Naive thymus-derived CD8-positive, alpha-beta T cell (primary cell): ENCODE measurements at regions not wholly inside any gene's neighbourhood (a gene's known extent, or its start where the extent isn't known, plus 50 kb on each side); places are given as distances from the start of the nearest gene placed in this dataset.
A peak's percentile ranks its signal among the peaks of the same experiment; 100 is the strongest.

Experiments
- ATAC-seq, 2 donors: fragments of 150-1000 bp; cut with Tn5 transposase in 1 of 2; sonication (Bioruptor Pico), chemical (Tn5 transposase) in 1 of 2; 1 replicate in 1 of 2; 2 replicates in 1 of 2; pipeline ENCODE4 v1.10.0; 2021; ENCODE audit warnings: mild to moderate bottlenecking in 2 of 2, moderate library complexity in 2 of 2
- POLR2A ChIA-PET: fragments of 350-600 bp; sonication (Branson Sonifier 250); formaldehyde crosslinking; loops from one replicate; lab custom pipeline; 2021; ENCODE audit warnings: antibody characterized with exemption; lab: Charles Lee
- DNase-seq, 10 donors: peaks; one replicate each; pipeline versions ENCODE4 v3.0.0 to v3.0.0-alpha.2; 2020 to 2022
- H3K27ac Mint-ChIP-seq, 10 donors: one replicate each; pipeline ENCODE4 v1.8.0; 2020 to 2022; ENCODE audit warnings: mild to moderate bottlenecking in 10 of 10, mixed read lengths in 10 of 10, moderate library complexity in 4 of 10, inconsistent platforms in 1 of 10
- H3K27me3 Mint-ChIP-seq, 5 donors: one replicate each; pipeline ENCODE4 v1.8.0; 2021 to 2022; ENCODE audit warnings: mixed read lengths in 5 of 5
- H3K36me3 Mint-ChIP-seq, 3 donors: one replicate each; pipeline ENCODE4 v1.8.0; 2020 to 2022; ENCODE audit warnings: mixed read lengths in 3 of 3, mild to moderate bottlenecking in 2 of 3, inconsistent platforms in 1 of 3
- H3K4me1 Mint-ChIP-seq, 4 donors: one replicate each; pipeline ENCODE4 v1.8.0; 2021 to 2022; ENCODE audit warnings: mixed read lengths in 4 of 4
- H3K4me3 Mint-ChIP-seq, 10 donors: one replicate each; pipeline ENCODE4 v1.8.0; 2020 to 2022; ENCODE audit warnings: mild to moderate bottlenecking in 10 of 10, mixed read lengths in 10 of 10, moderate library complexity in 6 of 10, inconsistent platforms in 1 of 10
- H3K9me3 Mint-ChIP-seq, 9 donors: one replicate each; pipeline ENCODE4 v1.8.0; 2020 to 2022; ENCODE audit warnings: mixed read lengths in 9 of 9, mild to moderate bottlenecking in 3 of 9, inconsistent platforms in 1 of 9, moderate library complexity in 1 of 9

DNA sequence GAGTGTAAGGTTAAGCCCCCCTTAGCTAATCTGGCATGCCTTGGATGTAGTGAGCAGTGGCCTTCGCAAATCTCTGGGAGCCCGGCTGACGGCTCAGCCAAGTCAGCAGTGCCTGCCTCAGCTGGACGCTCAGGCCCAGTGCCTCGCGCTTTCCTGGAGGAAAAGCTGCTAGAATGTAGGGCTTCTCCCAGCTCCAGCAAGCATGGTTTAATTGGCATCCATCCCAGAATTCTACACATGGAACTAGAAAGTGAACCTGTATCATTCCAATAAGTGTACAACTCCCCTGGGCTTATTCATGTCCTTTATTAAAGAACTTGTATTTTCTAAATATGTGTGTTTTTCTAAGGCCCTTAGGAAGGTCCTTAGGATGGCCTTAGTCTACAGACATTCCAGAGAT, 287.8 kb upstream of the SHH start:
- no peak for ATAC-seq
- Mint-ChIP-seq H3K4me3 (no peak overlapping the region), H3K27me3 (peaks cover 0 to 10% (median 0%) of the 10 kb centered on the region in 5 donors), H3K4me1 (peaks cover 17 to 32% (median 24%) of the 10 kb centered on the region in 4 donors), H3K36me3 (no peaks in the 10 kb centered on the region), H3K9me3 (no peaks in the 10 kb centered on the region), H3K27ac (no peak overlapping the region)
- DNase-seq = no peak
- POLR2A ChIA-PET = no interaction called here

DNA sequence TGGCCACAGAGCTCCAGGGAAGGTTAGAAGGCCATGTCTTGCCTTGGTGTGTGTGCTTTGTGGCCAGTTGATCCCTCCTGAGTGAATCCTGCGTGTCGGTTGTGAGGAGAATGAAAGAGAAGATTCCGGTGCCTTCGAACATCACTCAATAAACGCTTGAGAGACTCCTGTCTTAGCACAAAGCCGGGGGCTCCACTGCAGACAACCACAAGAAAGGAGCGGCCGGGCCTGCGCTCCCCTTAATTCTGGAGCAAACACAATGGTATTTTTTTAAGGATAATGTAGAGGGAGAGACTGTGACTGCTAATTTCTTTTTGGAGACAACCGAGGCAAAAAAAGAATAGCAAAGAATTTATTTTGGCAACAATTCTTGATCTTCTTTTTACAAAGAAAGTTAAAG, 286.8 kb upstream of the SHH start:
- Mint-ChIP-seq H3K27ac (peak overlapping the region in 1 of 10 donors; percentile 8), H3K4me1 (peaks cover 17 to 32% (median 25%) of the 10 kb centered on the region in 4 donors), H3K27me3 (no peaks in the 10 kb centered on the region), H3K9me3 (no peaks in the 10 kb centered on the region), H3K4me3 (no peak overlapping the region), H3K36me3 (no peaks in the 10 kb centered on the region)
- POLR2A ChIA-PET = no interaction called here
- no peak for DNase-seq
- no peak for ATAC-seq

GRCh38 chr7:156096771-156097538, 284.7 kb upstream of the SHH start:
- peak overlapping the region; percentile 74 to 93 (median 86) for H3K27ac Mint-ChIP-seq
- POLR2A ChIA-PET = no interaction called here
- peaks cover 26 to 42% (median 34%) of the 10 kb centered on the region in 4 donors for H3K4me1 Mint-ChIP-seq
- H3K36me3 Mint-ChIP-seq = no peaks in the 10 kb centered on the region
- peaks cover 0 to 2% (median 0%) of the 10 kb centered on the region in 9 donors for H3K9me3 Mint-ChIP-seq
- DNase-seq (peak in 4 of 10 donors; percentile 19 to 42 (median 32)), ATAC-seq (peak; percentile 53 to 69)
- H3K27me3 Mint-ChIP-seq = no peaks in the 10 kb centered on the region
- peak overlapping the region; percentile 9 to 85 (median 76) for H3K4me3 Mint-ChIP-seq

GRCh38 chr7:156095908-156096539, 283.8 kb upstream of the SHH start:
- peak overlapping the region; percentile 76 to 93 (median 86) for H3K27ac Mint-ChIP-seq
- H3K4me3 Mint-ChIP-seq = peak overlapping the region; percentile 50 to 85 (median 76)

DNA sequence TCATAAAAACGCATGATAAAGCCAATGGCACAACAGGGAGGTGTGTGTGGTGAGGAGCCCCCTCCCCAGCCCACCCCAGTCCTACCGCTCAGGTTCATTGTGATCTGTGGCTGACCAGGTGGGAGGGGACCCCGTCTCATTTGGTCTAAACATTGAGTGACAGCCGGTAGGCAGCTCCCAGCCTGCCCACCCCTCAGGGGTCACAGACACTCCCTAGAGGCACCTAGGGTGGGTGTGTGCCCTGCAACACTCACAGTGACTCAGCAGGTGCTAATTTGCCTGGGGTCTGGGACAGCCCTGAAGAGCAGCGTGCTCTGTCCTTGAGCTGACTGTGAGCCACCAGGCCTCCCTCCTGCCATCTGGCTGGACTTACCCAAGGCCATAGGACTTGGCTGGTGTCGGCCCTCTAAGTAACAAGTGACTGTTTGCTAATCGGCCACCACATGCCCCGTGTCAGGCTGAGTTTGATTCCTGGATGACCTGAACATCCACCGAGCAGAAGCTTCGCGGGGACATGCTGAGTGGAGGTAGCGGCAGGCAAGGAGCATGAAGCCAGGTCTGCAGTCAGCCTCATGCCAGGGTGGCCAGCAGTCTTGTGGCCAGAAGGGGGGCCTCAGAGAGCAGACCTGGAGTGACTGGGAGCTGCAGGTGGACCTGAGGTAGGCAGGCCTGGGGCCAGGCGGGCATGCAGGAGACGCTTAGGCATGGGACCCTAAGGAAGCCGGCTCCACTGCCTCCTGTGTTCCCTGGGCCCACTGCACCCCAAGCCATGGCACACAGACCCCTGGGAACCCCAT, 282.3 kb upstream of the SHH start:
- H3K4me3 Mint-ChIP-seq = no peak overlapping the region
- peak overlapping the region in 1 of 10 donors; percentile 93 for H3K27ac Mint-ChIP-seq
- H3K9me3 Mint-ChIP-seq = peaks cover 0 to 2% (median 0%) of the 10 kb centered on the region in 9 donors
- H3K27me3 Mint-ChIP-seq = peaks cover 0 to 10% (median 0%) of the 10 kb centered on the region in 5 donors
- no peak for ATAC-seq
- peaks cover 35 to 52% (median 47%) of the 10 kb centered on the region in 4 donors for H3K4me1 Mint-ChIP-seq
- POLR2A ChIA-PET = no interaction called here
- DNase-seq = no peak
- H3K36me3 Mint-ChIP-seq = no peaks in the 10 kb centered on the region

More at GRCh38 chr7:156095908-156096539, 283.8 kb upstream of the SHH start:
- peak; percentile 57 to 64 for ATAC-seq
- Mint-ChIP-seq H3K27me3 (peaks cover 0 to under 1% (median 0%) of the 10 kb centered on the region in 5 donors), H3K4me1 (peaks cover 34 to 51% (median 43%) of the 10 kb centered on the region in 4 donors), H3K36me3 (no peaks in the 10 kb centered on the region), H3K9me3 (peaks cover 0 to 2% (median 0%) of the 10 kb centered on the region in 9 donors)
- DNase-seq = peak in 6 of 10 donors; percentile 20 to 62 (median 42)
- POLR2A ChIA-PET = no interaction called here

GRCh38 chr7:156092307-156092706, 280.0 kb upstream of the SHH start:
- POLR2A ChIA-PET = no interaction called here
- H3K27me3 Mint-ChIP-seq = peaks cover 0 to 16% (median 0%) of the 10 kb centered on the region in 5 donors
- no peak for DNase-seq
- peaks cover 0 to 2% (median 0%) of the 10 kb centered on the region in 9 donors for H3K9me3 Mint-ChIP-seq
- H3K4me1 Mint-ChIP-seq = peaks cover 30 to 48% (median 41%) of the 10 kb centered on the region in 4 donors
- ATAC-seq = no peak
- no peaks in the 10 kb centered on the region for H3K36me3 Mint-ChIP-seq
- H3K4me3 Mint-ChIP-seq = peak overlapping the region in 2 of 10 donors; percentile 64 to 72
- H3K27ac Mint-ChIP-seq = peak overlapping the region in 2 of 10 donors; percentile 3 to 44

DNA sequence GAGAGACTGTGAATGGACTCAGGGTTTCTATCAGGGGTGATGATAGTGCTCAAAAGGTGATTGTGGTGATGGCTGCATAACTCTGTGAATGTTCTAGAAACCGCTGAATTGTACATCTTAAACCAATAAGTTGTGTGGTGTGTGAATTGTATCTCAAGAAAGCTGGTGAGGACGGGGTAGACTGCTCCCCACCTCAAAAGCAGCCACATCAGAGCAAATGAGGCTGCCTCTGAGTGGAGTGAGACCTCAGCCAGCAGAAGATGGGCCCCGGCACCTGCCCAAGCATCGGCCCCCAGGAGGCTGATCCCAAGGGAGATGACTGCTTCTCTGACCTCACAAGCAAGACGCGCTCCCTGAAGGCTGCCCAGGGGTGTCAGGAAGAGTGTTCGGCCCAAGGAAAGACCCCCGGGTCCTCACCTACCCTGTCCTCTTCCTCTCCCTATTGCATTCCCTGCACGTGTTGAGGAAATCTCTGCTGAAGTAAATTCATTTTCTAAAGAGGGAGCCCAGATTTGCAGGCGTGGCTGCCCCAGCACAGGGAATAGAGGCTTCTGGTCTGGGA, 279.3 kb upstream of the SHH start:
- H3K27ac Mint-ChIP-seq = peak overlapping the region in 5 of 10 donors; percentile 3 to 72 (median 44)
- POLR2A ChIA-PET = no interaction called here
- peak; percentile 64 to 82 for ATAC-seq

GRCh38 chr7:156090988-156091387, 278.7 kb upstream of the SHH start:
- ATAC-seq = no peak
- DNase-seq = no peak
- Mint-ChIP-seq H3K36me3 (no peaks in the 10 kb centered on the region), H3K4me3 (peak overlapping the region in 5 of 10 donors; percentile 34 to 72 (median 63)), H3K4me1 (peaks cover 17 to 35% (median 29%) of the 10 kb centered on the region in 4 donors), H3K9me3 (peaks cover 0 to 2% (median 0%) of the 10 kb centered on the region in 9 donors), H3K27me3 (peaks cover 0 to 16% (median 0%) of the 10 kb centered on the region in 5 donors), H3K27ac (peak overlapping the region in 5 of 10 donors; percentile 13 to 72 (median 70))
- POLR2A ChIA-PET = no interaction called here

More for the DNA sequence above, 279.3 kb upstream of the SHH start:
- H3K4me1 Mint-ChIP-seq = peaks cover 23 to 41% (median 35%) of the 10 kb centered on the region in 4 donors
- no peaks in the 10 kb centered on the region for H3K36me3 Mint-ChIP-seq
- H3K4me3 Mint-ChIP-seq = peak overlapping the region in 5 of 10 donors; percentile 20 to 72 (median 63)
- peaks cover 0 to 2% (median 0%) of the 10 kb centered on the region in 9 donors for H3K9me3 Mint-ChIP-seq
- DNase-seq = peak in 4 of 10 donors; percentile 14 to 42 (median 28)
- H3K27me3 Mint-ChIP-seq = peaks cover 0 to 16% (median 0%) of the 10 kb centered on the region in 5 donors

DNA sequence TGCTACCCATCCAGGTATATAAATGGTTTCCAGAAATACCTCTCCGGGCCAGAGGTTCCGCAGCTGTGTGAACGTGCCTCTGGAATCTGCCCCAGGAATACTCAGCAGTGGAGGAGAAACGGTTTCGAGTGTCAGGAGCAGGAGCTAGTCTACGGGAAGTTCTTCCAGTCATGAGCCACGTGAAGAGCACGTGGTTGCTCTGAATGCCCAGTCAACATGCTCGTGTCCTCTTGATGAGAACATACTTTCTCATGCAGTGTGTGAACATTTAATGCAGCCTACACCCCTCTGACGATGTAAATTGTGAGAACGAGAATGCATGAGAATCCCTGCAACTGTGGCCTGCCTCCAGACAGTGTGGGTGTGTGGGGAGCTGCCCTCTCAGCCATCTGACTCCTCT, 277.0 kb upstream of the SHH start:
- ATAC-seq (no peak), DNase-seq (no peak)
- Mint-ChIP-seq H3K27ac (no peak overlapping the region), H3K4me1 (peaks cover 13 to 25% (median 22%) of the 10 kb centered on the region in 4 donors), H3K27me3 (peaks cover 0 to 16% (median 0%) of the 10 kb centered on the region in 5 donors), H3K4me3 (no peak overlapping the region), H3K9me3 (peaks cover 0 to 2% (median 0%) of the 10 kb centered on the region in 9 donors), H3K36me3 (no peaks in the 10 kb centered on the region)
- POLR2A ChIA-PET = no interaction called here

DNA sequence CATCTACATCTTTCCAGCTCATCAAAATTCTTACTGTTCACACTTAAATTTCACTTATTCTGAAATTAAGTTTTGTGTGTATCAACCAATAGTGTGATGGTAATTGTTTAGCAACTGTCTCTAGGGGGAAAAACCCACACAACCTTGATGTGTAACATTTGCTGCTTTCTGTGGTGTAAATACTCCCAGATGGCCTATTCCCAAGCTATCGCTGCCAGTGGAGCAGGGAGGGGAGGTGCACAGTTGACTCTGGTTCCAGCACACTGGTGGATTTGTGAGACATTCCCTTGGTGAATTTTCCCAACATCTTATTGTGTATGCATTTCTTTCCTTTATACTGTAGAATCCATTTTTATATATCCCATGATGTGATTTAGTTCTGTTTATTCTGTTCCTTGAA, 275.9 kb upstream of the SHH start:
- POLR2A ChIA-PET = no interaction called here
- no peaks in the 10 kb centered on the region for H3K36me3 Mint-ChIP-seq

DNA sequence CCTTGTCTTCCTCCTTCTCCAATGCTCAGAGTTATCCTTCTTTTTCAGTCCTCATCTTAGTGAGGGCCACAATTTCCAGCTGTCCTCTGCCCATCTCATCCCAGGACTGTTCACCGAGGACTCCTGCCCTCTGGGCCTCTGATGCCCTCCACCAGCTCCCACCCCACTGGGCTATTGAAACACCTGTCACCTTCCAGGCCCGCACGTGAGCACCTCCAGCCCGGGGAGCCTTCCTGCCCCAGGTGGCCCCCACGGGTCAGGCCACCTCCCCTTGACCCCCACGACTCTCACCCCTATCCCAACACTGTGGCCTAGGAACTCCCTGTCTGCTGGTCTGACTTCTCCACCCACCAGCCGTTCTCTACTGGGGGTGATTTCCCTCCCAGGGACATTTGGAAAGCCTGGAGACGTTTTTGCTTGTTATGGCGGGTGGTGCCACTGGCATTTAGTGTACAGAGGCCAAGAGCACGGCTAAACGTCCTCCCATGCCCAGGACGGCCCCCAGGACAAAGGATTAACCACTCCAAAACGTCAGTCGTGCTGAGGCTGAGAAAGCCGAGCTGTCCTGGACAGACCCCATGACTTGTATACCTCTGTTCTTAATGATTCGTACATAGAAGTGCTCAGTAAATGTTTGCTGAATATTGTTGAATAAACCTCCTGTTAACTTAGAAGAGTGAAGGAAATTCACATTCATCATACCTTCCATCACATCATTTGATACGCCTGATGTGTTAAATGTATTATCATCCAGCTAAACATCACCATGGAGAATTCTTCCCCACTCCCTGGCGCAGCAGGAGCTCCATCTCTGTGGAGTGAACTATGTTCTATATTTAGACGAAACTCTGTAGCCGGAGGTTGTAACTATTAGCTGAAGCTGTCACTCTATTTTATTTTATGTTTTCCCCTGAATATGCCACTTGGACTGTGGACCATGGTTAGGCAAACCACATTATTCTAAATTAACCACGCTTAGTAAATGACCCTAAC, 270.1 kb upstream of the SHH start:
- Mint-ChIP-seq H3K27ac (no peak overlapping the region), H3K4me3 (no peak overlapping the region), H3K27me3 (no peaks in the 10 kb centered on the region), H3K9me3 (peaks cover 0 to 2% (median 0%) of the 10 kb centered on the region in 9 donors), H3K4me1 (no peaks in the 10 kb centered on the region), H3K36me3 (no peaks in the 10 kb centered on the region)
- DNase-seq (no peak), ATAC-seq (no peak)
- POLR2A ChIA-PET = no interaction called here

More for the DNA sequence above, 275.9 kb upstream of the SHH start:
- Mint-ChIP-seq H3K27me3 (peaks cover 0 to 16% (median 0%) of the 10 kb centered on the region in 5 donors), H3K9me3 (peaks cover 0 to 2% (median 0%) of the 10 kb centered on the region in 9 donors), H3K27ac (no peak overlapping the region), H3K4me1 (peaks cover 13 to 19% (median 17%) of the 10 kb centered on the region in 4 donors), H3K4me3 (no peak overlapping the region)
- DNase-seq (no peak), ATAC-seq (no peak)
